SU-DHL-6 (cell line): ENCODE measurements at regions not wholly inside any gene's neighbourhood (a gene's known extent, or its start where the extent isn't known, plus 50 kb on each side); places are given as distances from the start of the nearest gene placed in this dataset.

Experiments
- H2AFZ ChIP-seq: fragments of 200-600 bp; sonication (generic); 2 replicates; pipeline ENCODE4 v1.6.1; 2014; ENCODE audit warnings: low read depth, mild to moderate bottlenecking, moderate library complexity, mixed read lengths, antibody characterized with exemption, low read length; ENCODE audit not compliant: severe bottlenecking
- H3F3A ChIP-seq: fragments of 200-600 bp; shearing (Covaris generic); 2 replicates; pipeline ENCODE4 v1.6.0; 2016; ENCODE audit warnings: antibody characterized with exemption, mild to moderate bottlenecking; ENCODE audit not compliant: insufficient read depth
- H3K27ac ChIP-seq: fragments of 200-600 bp; sonication (generic); 2 replicates; pipeline ENCODE4 v1.5.1; 2016; ENCODE audit warnings: low read depth, mild to moderate bottlenecking, low read length, moderate library complexity, mixed read lengths
- H3K27me3 ChIP-seq: fragments of 200-600 bp; sonication (generic), shearing (Covaris generic); 2 replicates; pipeline ENCODE4 v1.6.0; 2014; ENCODE audit warnings: mild to moderate bottlenecking, low read length
- H3K36me3 ChIP-seq: fragments of 200-600 bp; sonication (generic); 2 replicates; pipeline ENCODE4 v1.6.1; 2014; ENCODE audit warnings: mild to moderate bottlenecking, low read length, mixed read lengths
- H3K4me2 ChIP-seq: fragments of 300-600, 200-600 bp; shearing (Covaris generic), sonication (generic); 2 replicates; pipeline ENCODE4 v1.6.0; 2014; ENCODE audit warnings: low read length, low read depth, mild to moderate bottlenecking; ENCODE audit not compliant: poor library complexity, severe bottlenecking
- H3K4me3 ChIP-seq: fragments of 200-600 bp; sonication (generic); 2 replicates; pipeline ENCODE4 v1.5.1; 2014; ENCODE audit warnings: antibody characterized with exemption, low read length, mild to moderate bottlenecking, mixed read lengths; ENCODE audit not compliant: insufficient read depth, poor library complexity, severe bottlenecking
- H3K79me2 ChIP-seq: fragments of 200-600 bp; sonication (generic); 2 replicates; pipeline ENCODE4 v1.6.1; 2014; ENCODE audit warnings: mild to moderate bottlenecking, low read length, moderate library complexity; ENCODE audit not compliant: insufficient read depth
- H3K9ac ChIP-seq: fragments of 200-600 bp; sonication (generic); 2 replicates; pipeline ENCODE4 v1.7.0; 2014; ENCODE audit warnings: mild to moderate bottlenecking, low read length
- H3K9me2 ChIP-seq: fragments of 200-600 bp; sonication (generic); replicated peaks from 2 replicates; pipeline ENCODE4 v1.6.1; 2014; ENCODE audit warnings: low read length; ENCODE audit not compliant: insufficient read depth
- H3K9me3 ChIP-seq: fragments of 200-600 bp; sonication (generic); 2 replicates; pipeline ENCODE4 v1.6.1; 2014; ENCODE audit warnings: low read length, mixed read lengths; ENCODE audit not compliant: insufficient read depth
- H4K20me1 ChIP-seq: fragments of 200-600 bp; sonication (generic); 2 replicates; pipeline ENCODE4 v1.6.1; 2014; ENCODE audit warnings: low read depth, mild to moderate bottlenecking, antibody characterized with exemption, low read length, moderate library complexity, mixed read lengths
- CTCF ChIP-seq: fragments of 200-600 bp; sonication (generic); IDR thresholded peaks from one replicate; pipeline ENCODE4 v1.5.1; 2017; ENCODE audit warnings: antibody characterized with exemption, mild to moderate bottlenecking, low read length, moderate library complexity; ENCODE audit not compliant: insufficient read depth, poor library complexity, severe bottlenecking
- EZH2phosphoT487 ChIP-seq: fragments of 200-600 bp; sonication (generic), shearing (Covaris generic); conservative IDR thresholded peaks from 2 replicates; pipeline ENCODE4 v1.6.1; 2018; ENCODE audit warnings: mild to moderate bottlenecking, antibody characterized with exemption, low read length, moderate library complexity, mixed read lengths

- Histone ChIP-seq H3K36me3 (no peaks in the 10 kb centered on the region), H3K27ac (no peak overlapping the region), H3K9ac (no peak overlapping the region), H3K9me3 (no peaks in the 10 kb centered on the region), H4K20me1 (no peaks in the 10 kb centered on the region), H3K4me3 (no peak overlapping the region), H3F3A (no peaks in the 10 kb centered on the region), H3K79me2 (no peaks in the 10 kb centered on the region), H2AFZ (no peak overlapping the region), H3K9me2 (no peaks in the 10 kb centered on the region), H3K4me2 (no peak overlapping the region), H3K27me3 (no peaks in the 10 kb centered on the region)
- TF ChIP-seq CTCF (no peak), EZH2phosphoT487 (no peak)
These were observed 57.6 kb upstream of the ATP11B start for GRCh38 chr3:182735672-182736071.

- no peaks in the 10 kb centered on the region for H3K27me3 ChIP-seq
- TF ChIP-seq EZH2phosphoT487 (no peak), CTCF (no peak)
- H3K79me2 ChIP-seq = no peaks in the 10 kb centered on the region
- H3F3A ChIP-seq = no peaks in the 10 kb centered on the region
- no peaks in the 10 kb centered on the region for H4K20me1 ChIP-seq
- H3K27ac ChIP-seq = no peak overlapping the region
- no peak overlapping the region for H3K9ac ChIP-seq
- H3K36me3 ChIP-seq = no peaks in the 10 kb centered on the region
- H3K9me3 ChIP-seq = no peaks in the 10 kb centered on the region
- H3K9me2 ChIP-seq = no peaks in the 10 kb centered on the region
- H3K4me3 ChIP-seq = no peak overlapping the region
- H2AFZ ChIP-seq = no peak overlapping the region
- H3K4me2 ChIP-seq = no peak overlapping the region
These were observed 55.5 kb upstream of the ATP11B start for GRCh38 chr3:182737825-182738224.

- Histone ChIP-seq H3K79me2 (no peaks in the 10 kb centered on the region), H3K27ac (no peak overlapping the region), H3K9ac (no peak overlapping the region), H3K27me3 (no peaks in the 10 kb centered on the region), H3K36me3 (no peaks in the 10 kb centered on the region), H4K20me1 (no peaks in the 10 kb centered on the region), H3K9me3 (no peaks in the 10 kb centered on the region), H3K9me2 (no peaks in the 10 kb centered on the region), H3K4me2 (no peak overlapping the region), H2AFZ (no peak overlapping the region), H3K4me3 (no peak overlapping the region), H3F3A (no peaks in the 10 kb centered on the region)
- TF ChIP-seq EZH2phosphoT487 = no peak
- TF ChIP-seq CTCF = no peak
These were observed 54.5 kb upstream of the ATP11B start for GRCh38 chr3:182738583-182739411.
